Breast epithelium (tissue), 4 donors: ENCODE measurements at regions not wholly inside any gene's neighbourhood (a gene's known extent, or its start where the extent isn't known, plus 50 kb on each side); places are given as distances from the start of the nearest gene placed in this dataset.

ENCODE experiments used
- DNase-seq, 2 donors: peaks; one replicate each; pipeline ENCODE4 v3.0.0-alpha.2; 2019; ENCODE audit warnings: low spot score in 2 of 2
- H3K27ac ChIP-seq, 2 donors: fragments of 200-600 bp; sonication (generic) in 1 of 2; one replicate each; pipeline ENCODE4 v1.5.1; 2016 to 2019; ENCODE audit warnings: mild to moderate bottlenecking in 1 of 2
- H3K27me3 ChIP-seq, 2 donors: fragments of 200-600 bp; sonication (generic) in 1 of 2; one replicate each; pipeline versions ENCODE4 v1.5.1 to v1.6.0; 2017 to 2019; ENCODE audit warnings: control low read depth in 1 of 2, mild to moderate bottlenecking in 1 of 2
- H3K36me3 ChIP-seq: fragments of 200-600 bp; one replicate; pipeline ENCODE4 v1.5.1; 2019
- H3K4me1 ChIP-seq, 2 donors: fragments of 200-600 bp; sonication (generic); one replicate each; pipeline ENCODE4 v1.5.1; 2016 to 2019; ENCODE audit warnings: control low read depth in 1 of 2
- H3K4me3 ChIP-seq, 3 donors: fragments of 200-600 bp; sonication (generic); 1 replicate in 2 of 3; 2 replicates in 1 of 3; pipeline ENCODE4 v1.5.1; 2016 to 2019; ENCODE audit warnings: mild to moderate bottlenecking in 3 of 3, moderate library complexity in 2 of 3
- H3K9me3 ChIP-seq, 2 donors: fragments of 200-600 bp; sonication (generic) in 1 of 2; one replicate each; pipeline ENCODE4 v1.5.1; 2016 to 2019; ENCODE audit warnings: control low read depth in 1 of 2
- POLR2A ChIP-seq: fragments of 450-650 bp; IDR thresholded peaks from one replicate; pipeline ENCODE4 v1.6.1; 2016; ENCODE audit warnings: antibody characterized with exemption, mild to moderate bottlenecking, moderate library complexity
- POLR2AphosphoS5 ChIP-seq, 3 donors: sonication (generic); formaldehyde crosslinking; IDR thresholded peaks; one replicate each; pipeline ENCODE4 v1.6.1; 2017; ENCODE audit warnings: antibody characterized with exemption in 3 of 3
- intact Hi-C: fragments of 100-400 bp; cut with DNase I; formaldehyde crosslinking; loops from one replicate; pipeline ENCODE4 v1.15.1; 2023; ENCODE audit warnings: low total_unique reads
- TF ChIP-seq, protein P1 (sequence below), 3 donors: fragments of 450-650 bp; IDR thresholded peaks; one replicate each; pipeline ENCODE4 v1.5.1; 2016 to 2017; ENCODE audit warnings: antibody characterized with exemption in 3 of 3, mild to moderate bottlenecking in 3 of 3, moderate library complexity in 3 of 3

GRCh38 chr15:37773111-37773860 is 161.2 kb upstream of the TMCO5A start:
- no peaks in the 10 kb centered on the region for H3K36me3 ChIP-seq
- TF ChIP-seq POLR2A (no peak), POLR2AphosphoS5 (IDR thresholded peaks at IDR 0.05) (no peak)
- TF ChIP-seq, protein P1, sequence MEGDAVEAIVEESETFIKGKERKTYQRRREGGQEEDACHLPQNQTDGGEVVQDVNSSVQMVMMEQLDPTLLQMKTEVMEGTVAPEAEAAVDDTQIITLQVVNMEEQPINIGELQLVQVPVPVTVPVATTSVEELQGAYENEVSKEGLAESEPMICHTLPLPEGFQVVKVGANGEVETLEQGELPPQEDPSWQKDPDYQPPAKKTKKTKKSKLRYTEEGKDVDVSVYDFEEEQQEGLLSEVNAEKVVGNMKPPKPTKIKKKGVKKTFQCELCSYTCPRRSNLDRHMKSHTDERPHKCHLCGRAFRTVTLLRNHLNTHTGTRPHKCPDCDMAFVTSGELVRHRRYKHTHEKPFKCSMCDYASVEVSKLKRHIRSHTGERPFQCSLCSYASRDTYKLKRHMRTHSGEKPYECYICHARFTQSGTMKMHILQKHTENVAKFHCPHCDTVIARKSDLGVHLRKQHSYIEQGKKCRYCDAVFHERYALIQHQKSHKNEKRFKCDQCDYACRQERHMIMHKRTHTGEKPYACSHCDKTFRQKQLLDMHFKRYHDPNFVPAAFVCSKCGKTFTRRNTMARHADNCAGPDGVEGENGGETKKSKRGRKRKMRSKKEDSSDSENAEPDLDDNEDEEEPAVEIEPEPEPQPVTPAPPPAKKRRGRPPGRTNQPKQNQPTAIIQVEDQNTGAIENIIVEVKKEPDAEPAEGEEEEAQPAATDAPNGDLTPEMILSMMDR (IDR thresholded peaks at IDR 0.05): no peak
- no peak overlapping the region for H3K27ac ChIP-seq
- no peak overlapping the region for H3K4me3 ChIP-seq
- no peaks in the 10 kb centered on the region for H3K4me1 ChIP-seq
- DNase-seq: no peak
- H3K27me3 ChIP-seq: no peaks in the 10 kb centered on the region
- H3K9me3 ChIP-seq: no peaks in the 10 kb centered on the region
- intact Hi-C loops: no loop called here

GRCh38 chr15:37774961-37775360 is 159.5 kb upstream of the TMCO5A start:
- Histone ChIP-seq H3K27ac (no peak overlapping the region), H3K36me3 (no peaks in the 10 kb centered on the region), H3K27me3 (no peaks in the 10 kb centered on the region), H3K9me3 (no peaks in the 10 kb centered on the region), H3K4me3 (no peak overlapping the region), H3K4me1 (no peaks in the 10 kb centered on the region)
- no peak for DNase-seq
- intact Hi-C loops: no loop called here
- TF ChIP-seq POLR2AphosphoS5 (IDR thresholded peaks at IDR 0.05) (no peak), POLR2A (no peak)
- TF ChIP-seq, protein P1 (IDR thresholded peaks at IDR 0.05): no peak

DNA sequence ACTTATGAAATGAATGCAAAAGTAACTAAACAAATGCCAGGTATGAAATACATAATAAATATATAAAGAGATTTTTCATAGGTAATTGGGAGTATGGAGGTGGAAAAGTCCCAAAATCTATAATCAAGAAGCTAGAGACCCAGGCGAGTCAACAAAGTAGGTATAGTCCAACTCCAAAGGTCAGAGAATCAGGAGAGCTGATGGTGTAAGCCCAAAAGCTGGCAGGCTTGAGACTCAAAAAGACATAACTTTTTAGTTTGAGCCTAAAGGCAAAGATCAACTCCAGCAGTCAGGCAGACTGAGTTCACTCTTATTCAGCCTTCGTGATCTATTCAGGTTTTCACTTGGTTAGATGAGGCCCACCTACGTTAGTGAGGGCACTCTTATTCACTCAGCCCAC is 157.4 kb upstream of the TMCO5A start:
- DNase-seq: no peak
- no peak for TF ChIP-seq POLR2A
- TF ChIP-seq, protein P1 (IDR thresholded peaks at IDR 0.05): no peak
- no peak for TF ChIP-seq POLR2AphosphoS5 (IDR thresholded peaks at IDR 0.05)
- Histone ChIP-seq H3K36me3 (no peaks in the 10 kb centered on the region), H3K4me1 (no peaks in the 10 kb centered on the region), H3K27ac (no peak overlapping the region), H3K9me3 (no peaks in the 10 kb centered on the region), H3K4me3 (no peak overlapping the region), H3K27me3 (no peaks in the 10 kb centered on the region)
- intact Hi-C loops: no loop called here

DNA sequence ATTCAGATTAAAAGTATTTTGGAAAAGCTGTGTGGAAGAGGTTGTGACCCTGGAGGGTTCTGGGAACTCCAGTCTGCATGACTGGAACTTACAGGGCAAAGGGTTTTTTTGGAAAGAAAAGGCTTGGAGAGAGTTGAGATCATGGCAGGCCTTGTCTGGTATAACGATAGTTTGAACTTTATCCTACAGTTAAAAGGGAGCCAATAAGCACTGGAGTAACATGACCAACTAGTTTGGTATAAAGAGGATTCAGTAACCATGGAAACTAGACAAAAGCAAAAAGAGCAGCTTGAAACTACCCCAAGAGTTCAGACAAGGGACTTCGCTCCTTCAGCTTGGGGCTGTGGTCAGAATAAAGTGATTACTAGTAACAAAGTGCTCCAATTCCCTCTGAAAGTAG is 151.2 kb upstream of the TMCO5A start:
- intact Hi-C loops: no loop called here

DNA sequence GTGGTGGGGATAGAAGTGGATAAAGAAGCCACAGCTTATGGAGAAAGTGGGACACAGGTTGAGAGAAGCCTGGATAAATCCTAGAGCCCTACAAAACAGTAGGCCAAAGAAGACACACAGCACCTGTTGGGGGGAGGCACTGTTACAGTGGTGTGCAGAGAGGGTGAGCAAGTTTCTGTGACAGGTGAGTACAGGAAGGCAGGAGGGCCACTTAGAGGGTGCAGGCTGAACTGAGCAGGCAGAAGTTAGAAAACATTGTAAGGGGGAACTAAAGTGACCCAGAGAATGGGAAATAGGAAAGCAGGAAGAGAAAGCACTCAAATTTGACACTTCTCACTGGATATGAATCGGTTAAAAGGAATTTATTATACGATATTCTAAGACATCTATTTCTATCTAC is 146.1 kb upstream of the TMCO5A start:
- H3K4me1 ChIP-seq: no peaks in the 10 kb centered on the region
- intact Hi-C loops: no loop called here
- no peaks in the 10 kb centered on the region for H3K9me3 ChIP-seq
- no peak for DNase-seq
- TF ChIP-seq POLR2AphosphoS5 (IDR thresholded peaks at IDR 0.05) (no peak), POLR2A (no peak)
- TF ChIP-seq, protein P1 (IDR thresholded peaks at IDR 0.05): no peak
- no peaks in the 10 kb centered on the region for H3K27me3 ChIP-seq
- no peaks in the 10 kb centered on the region for H3K36me3 ChIP-seq
- H3K4me3 ChIP-seq: no peak overlapping the region
- H3K27ac ChIP-seq: no peak overlapping the region

More for the DNA sequence above, 151.2 kb upstream of the TMCO5A start:
- Histone ChIP-seq H3K27ac (no peak overlapping the region), H3K9me3 (no peaks in the 10 kb centered on the region), H3K27me3 (no peaks in the 10 kb centered on the region), H3K4me3 (no peak overlapping the region), H3K36me3 (no peaks in the 10 kb centered on the region), H3K4me1 (no peaks in the 10 kb centered on the region)
- TF ChIP-seq POLR2A: no peak
- TF ChIP-seq, protein P1 (IDR thresholded peaks at IDR 0.05): no peak
- no peak for DNase-seq
